ENCODE measurements at regions not wholly inside any gene's neighbourhood (a gene's known extent, or its start where the extent isn't known, plus 50 kb on each side); places are given as distances from the start of the nearest gene placed in this dataset.

DNA sequence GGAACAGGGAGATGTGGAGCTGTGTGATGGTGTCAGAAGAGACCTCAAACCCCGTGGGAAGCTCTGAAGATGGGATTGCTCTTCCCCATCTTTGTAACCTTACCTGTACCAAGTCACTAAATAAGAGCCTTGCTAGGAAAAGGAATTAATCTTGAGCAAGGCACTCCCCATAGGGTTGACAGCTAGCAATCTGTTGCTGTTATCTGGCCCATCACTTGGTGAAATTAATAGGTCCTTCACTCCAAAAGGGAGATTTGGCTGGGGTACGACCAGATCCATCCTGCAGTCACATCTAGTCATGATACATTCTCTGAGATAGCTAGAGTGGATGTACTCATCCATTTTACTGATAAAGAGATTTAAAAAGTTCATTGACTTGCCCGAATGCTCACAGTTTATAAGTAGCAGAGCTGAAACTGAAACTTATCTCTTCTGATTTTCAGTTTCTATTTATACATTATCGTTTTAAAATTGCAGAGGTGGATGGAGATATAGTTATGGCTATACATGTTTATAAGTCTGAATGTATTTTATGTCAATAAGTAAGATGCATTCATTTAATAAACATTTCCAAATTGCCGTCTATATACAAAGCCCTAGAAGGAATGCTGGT, 299.1 kb upstream of the MCTP2 start:
- TF ChIP-seq, protein P1, sequence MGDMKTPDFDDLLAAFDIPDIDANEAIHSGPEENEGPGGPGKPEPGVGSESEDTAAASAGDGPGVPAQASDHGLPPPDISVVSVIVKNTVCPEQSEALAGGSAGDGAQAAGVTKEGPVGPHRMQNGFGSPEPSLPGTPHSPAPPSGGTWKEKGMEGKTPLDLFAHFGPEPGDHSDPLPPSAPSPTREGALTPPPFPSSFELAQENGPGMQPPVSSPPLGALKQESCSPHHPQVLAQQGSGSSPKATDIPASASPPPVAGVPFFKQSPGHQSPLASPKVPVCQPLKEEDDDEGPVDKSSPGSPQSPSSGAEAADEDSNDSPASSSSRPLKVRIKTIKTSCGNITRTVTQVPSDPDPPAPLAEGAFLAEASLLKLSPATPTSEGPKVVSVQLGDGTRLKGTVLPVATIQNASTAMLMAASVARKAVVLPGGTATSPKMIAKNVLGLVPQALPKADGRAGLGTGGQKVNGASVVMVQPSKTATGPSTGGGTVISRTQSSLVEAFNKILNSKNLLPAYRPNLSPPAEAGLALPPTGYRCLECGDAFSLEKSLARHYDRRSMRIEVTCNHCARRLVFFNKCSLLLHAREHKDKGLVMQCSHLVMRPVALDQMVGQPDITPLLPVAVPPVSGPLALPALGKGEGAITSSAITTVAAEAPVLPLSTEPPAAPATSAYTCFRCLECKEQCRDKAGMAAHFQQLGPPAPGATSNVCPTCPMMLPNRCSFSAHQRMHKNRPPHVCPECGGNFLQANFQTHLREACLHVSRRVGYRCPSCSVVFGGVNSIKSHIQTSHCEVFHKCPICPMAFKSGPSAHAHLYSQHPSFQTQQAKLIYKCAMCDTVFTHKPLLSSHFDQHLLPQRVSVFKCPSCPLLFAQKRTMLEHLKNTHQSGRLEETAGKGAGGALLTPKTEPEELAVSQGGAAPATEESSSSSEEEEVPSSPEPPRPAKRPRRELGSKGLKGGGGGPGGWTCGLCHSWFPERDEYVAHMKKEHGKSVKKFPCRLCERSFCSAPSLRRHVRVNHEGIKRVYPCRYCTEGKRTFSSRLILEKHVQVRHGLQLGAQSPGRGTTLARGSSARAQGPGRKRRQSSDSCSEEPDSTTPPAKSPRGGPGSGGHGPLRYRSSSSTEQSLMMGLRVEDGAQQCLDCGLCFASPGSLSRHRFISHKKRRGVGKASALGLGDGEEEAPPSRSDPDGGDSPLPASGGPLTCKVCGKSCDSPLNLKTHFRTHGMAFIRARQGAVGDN (IDR thresholded peaks at IDR 0.05), result no peak
- TF ChIP-seq MXI1 (IDR thresholded peaks at IDR 0.05; ENCODE audit: low read depth, low read length) (no peak), CEBPB (IDR thresholded peaks at IDR 0.05; ENCODE audit: borderline replicate concordance in 1 of 2, low read depth in 2 of 2, low read length in 2 of 2) (no peak), RAD21 (IDR thresholded peaks at IDR 0.05; ENCODE audit: insufficient read depth, low read depth, low read length) (no peak), JUND (IDR thresholded peaks at IDR 0.05; ENCODE audit: low read depth, low read length) (no peak), ESRRA (IDR thresholded peaks at IDR 0.05; ENCODE audit: low read length) (no peak), EZH2 (IDR thresholded peaks at IDR 0.05; ENCODE audit: borderline replicate concordance, control insufficient read depth, low read depth, low read length) (no peak), TBL1XR1 (IDR thresholded peaks at IDR 0.05; ENCODE audit: low read depth, low read length) (no peak), MEF2A (IDR thresholded peaks at IDR 0.05; ENCODE audit: insufficient read depth, low read depth, low read length) (no peak)
- TF ChIP-seq, protein P2, sequence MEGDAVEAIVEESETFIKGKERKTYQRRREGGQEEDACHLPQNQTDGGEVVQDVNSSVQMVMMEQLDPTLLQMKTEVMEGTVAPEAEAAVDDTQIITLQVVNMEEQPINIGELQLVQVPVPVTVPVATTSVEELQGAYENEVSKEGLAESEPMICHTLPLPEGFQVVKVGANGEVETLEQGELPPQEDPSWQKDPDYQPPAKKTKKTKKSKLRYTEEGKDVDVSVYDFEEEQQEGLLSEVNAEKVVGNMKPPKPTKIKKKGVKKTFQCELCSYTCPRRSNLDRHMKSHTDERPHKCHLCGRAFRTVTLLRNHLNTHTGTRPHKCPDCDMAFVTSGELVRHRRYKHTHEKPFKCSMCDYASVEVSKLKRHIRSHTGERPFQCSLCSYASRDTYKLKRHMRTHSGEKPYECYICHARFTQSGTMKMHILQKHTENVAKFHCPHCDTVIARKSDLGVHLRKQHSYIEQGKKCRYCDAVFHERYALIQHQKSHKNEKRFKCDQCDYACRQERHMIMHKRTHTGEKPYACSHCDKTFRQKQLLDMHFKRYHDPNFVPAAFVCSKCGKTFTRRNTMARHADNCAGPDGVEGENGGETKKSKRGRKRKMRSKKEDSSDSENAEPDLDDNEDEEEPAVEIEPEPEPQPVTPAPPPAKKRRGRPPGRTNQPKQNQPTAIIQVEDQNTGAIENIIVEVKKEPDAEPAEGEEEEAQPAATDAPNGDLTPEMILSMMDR (IDR thresholded peaks at IDR 0.05 in 2 of 3, conservative IDR thresholded peaks at IDR 0.05 in 1 of 3; ENCODE audit: control insufficient read depth in 2 of 3, extremely low read depth in 1 of 3, insufficient read depth in 1 of 3, low read depth in 3 of 3, low read length in 3 of 3), result no peak
- TF ChIP-seq, protein P3, sequence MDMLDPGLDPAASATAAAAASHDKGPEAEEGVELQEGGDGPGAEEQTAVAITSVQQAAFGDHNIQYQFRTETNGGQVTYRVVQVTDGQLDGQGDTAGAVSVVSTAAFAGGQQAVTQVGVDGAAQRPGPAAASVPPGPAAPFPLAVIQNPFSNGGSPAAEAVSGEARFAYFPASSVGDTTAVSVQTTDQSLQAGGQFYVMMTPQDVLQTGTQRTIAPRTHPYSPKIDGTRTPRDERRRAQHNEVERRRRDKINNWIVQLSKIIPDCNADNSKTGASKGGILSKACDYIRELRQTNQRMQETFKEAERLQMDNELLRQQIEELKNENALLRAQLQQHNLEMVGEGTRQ (IDR thresholded peaks at IDR 0.05; ENCODE audit: borderline replicate concordance, low read depth, low read length), result no peak
- TF ChIP-seq, protein P4, sequence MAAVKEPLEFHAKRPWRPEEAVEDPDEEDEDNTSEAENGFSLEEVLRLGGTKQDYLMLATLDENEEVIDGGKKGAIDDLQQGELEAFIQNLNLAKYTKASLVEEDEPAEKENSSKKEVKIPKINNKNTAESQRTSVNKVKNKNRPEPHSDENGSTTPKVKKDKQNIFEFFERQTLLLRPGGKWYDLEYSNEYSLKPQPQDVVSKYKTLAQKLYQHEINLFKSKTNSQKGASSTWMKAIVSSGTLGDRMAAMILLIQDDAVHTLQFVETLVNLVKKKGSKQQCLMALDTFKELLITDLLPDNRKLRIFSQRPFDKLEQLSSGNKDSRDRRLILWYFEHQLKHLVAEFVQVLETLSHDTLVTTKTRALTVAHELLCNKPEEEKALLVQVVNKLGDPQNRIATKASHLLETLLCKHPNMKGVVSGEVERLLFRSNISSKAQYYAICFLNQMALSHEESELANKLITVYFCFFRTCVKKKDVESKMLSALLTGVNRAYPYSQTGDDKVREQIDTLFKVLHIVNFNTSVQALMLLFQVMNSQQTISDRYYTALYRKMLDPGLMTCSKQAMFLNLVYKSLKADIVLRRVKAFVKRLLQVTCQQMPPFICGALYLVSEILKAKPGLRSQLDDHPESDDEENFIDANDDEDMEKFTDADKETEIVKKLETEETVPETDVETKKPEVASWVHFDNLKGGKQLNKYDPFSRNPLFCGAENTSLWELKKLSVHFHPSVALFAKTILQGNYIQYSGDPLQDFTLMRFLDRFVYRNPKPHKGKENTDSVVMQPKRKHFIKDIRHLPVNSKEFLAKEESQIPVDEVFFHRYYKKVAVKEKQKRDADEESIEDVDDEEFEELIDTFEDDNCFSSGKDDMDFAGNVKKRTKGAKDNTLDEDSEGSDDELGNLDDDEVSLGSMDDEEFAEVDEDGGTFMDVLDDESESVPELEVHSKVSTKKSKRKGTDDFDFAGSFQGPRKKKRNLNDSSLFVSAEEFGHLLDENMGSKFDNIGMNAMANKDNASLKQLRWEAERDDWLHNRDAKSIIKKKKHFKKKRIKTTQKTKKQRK (IDR thresholded peaks at IDR 0.05; ENCODE audit: low read depth, low read length), result no peak
- TF ChIP-seq, protein P5, sequence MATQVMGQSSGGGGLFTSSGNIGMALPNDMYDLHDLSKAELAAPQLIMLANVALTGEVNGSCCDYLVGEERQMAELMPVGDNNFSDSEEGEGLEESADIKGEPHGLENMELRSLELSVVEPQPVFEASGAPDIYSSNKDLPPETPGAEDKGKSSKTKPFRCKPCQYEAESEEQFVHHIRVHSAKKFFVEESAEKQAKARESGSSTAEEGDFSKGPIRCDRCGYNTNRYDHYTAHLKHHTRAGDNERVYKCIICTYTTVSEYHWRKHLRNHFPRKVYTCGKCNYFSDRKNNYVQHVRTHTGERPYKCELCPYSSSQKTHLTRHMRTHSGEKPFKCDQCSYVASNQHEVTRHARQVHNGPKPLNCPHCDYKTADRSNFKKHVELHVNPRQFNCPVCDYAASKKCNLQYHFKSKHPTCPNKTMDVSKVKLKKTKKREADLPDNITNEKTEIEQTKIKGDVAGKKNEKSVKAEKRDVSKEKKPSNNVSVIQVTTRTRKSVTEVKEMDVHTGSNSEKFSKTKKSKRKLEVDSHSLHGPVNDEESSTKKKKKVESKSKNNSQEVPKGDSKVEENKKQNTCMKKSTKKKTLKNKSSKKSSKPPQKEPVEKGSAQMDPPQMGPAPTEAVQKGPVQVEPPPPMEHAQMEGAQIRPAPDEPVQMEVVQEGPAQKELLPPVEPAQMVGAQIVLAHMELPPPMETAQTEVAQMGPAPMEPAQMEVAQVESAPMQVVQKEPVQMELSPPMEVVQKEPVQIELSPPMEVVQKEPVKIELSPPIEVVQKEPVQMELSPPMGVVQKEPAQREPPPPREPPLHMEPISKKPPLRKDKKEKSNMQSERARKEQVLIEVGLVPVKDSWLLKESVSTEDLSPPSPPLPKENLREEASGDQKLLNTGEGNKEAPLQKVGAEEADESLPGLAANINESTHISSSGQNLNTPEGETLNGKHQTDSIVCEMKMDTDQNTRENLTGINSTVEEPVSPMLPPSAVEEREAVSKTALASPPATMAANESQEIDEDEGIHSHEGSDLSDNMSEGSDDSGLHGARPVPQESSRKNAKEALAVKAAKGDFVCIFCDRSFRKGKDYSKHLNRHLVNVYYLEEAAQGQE (IDR thresholded peaks at IDR 0.05; ENCODE audit: low read depth, low read length), result no peak

Data from GM12878 (cell line).